ENCODE measurements at regions not wholly inside any gene's neighbourhood (a gene's known extent, or its start where the extent isn't known, plus 50 kb on each side); places are given as distances from the start of the nearest gene placed in this dataset.
A peak's percentile ranks its signal among the peaks of the same experiment; 100 is the strongest.

- no peak for DNase-seq
Observed at GRCh38 chr1:221150996-221151395, 271.8 kb downstream of the HLX start.

DNA sequence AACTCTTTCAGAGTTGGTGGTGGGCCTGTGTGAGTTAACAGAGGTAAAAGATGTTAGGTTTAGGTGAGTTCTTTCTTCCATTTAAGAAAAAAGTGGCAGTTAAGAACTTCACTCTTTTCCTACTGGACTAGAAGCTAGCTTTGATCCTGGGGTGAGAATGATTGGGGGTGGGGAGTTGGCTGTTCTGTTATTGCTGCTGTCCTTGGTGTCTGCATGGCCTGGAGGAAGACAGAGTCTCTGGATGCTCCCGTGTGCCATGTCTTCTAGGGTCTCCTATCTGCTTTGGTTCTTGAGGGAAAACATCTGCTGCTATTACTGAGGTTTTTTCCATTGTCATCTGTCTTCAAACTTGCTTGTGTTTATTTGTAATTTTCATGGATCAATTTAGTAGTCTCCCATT lies 275.7 kb downstream of the HLX start:
- Mint-ChIP-seq H3K9me3 (peaks cover 2 to 10% (median 5%) of the 10 kb centered on the region in 7 donors), H3K36me3 (peaks cover 0 to 6% of the 10 kb centered on the region in 2 donors), H3K27ac (peak overlapping the region in 1 of 7 donors; percentile 35), H3K4me1 (peaks cover 28% of the 10 kb centered on the region), H3K4me3 (no peak overlapping the region), H3K27me3 (ENCODE audit: low read depth in 3 of 3) (peaks cover 0 to 5% (median 1%) of the 10 kb centered on the region in 3 donors)
- H3K79me2 ChIP-seq (ENCODE audit: insufficient read depth, low read length) = no peaks in the 10 kb centered on the region
- peaks cover 22 to 28% of the 10 kb centered on the region in 2 donors for H3K4me1 ChIP-seq (ENCODE audit: control insufficient read depth in 1 of 2, insufficient read depth in 2 of 2, low read length in 2 of 2)
- intact Hi-C loops (cut with micrococcal nuclease) = loop anchor here in 1 of 2 donors (10.0 kb wide), 1 partner anchor 50 kb away; no protein-coding TSS in a partner anchor
- H3K36me3 ChIP-seq (replicated peaks in 1 of 2; ENCODE audit: control insufficient read depth in 1 of 2, insufficient read depth in 2 of 2, low read length in 2 of 2) = no peaks in the 10 kb centered on the region
- H3K9me3 ChIP-seq (replicated peaks in 1 of 2; ENCODE audit: control insufficient read depth in 1 of 2, insufficient read depth in 1 of 2, low read length in 2 of 2) = peaks cover 3 to 6% of the 10 kb centered on the region in 2 donors
- no peak overlapping the region for H3K27ac ChIP-seq (ENCODE audit: low read depth in 1 of 2, low read length in 2 of 2)
- no peak overlapping the region for H3K9ac ChIP-seq (ENCODE audit: insufficient read depth, low read length, poor library complexity, severe bottlenecking)
- H2AFZ ChIP-seq (ENCODE audit: insufficient read depth, low read depth, low read length, poor library complexity, severe bottlenecking) = no peak overlapping the region
- H3K4me2 ChIP-seq (replicated peaks; ENCODE audit: extremely low read depth, low read length, poor library complexity, severe bottlenecking) = no peak overlapping the region
- no CpG with 5 or more reads among the region's 1 CpG for WGBS (ENCODE audit: insufficient coverage)
- no peaks in the 10 kb centered on the region for H3K27me3 ChIP-seq (ENCODE audit: control insufficient read depth in 2 of 2, insufficient read depth in 2 of 2, low read length in 2 of 2)
- no peak for DNase-seq
- no peak for TF ChIP-seq CTCF (IDR thresholded peaks at IDR 0.05)
- H3K4me3 ChIP-seq (replicated peaks in 1 of 3; ENCODE audit: low read depth in 2 of 3, low read length in 3 of 3) = no peak overlapping the region
- H4K20me1 ChIP-seq (ENCODE audit: insufficient read depth, low read length) = no peaks in the 10 kb centered on the region

More at GRCh38 chr1:221150996-221151395, 271.8 kb downstream of the HLX start:
- no peaks in the 10 kb centered on the region for H3K27me3 ChIP-seq (ENCODE audit: control insufficient read depth in 2 of 2, insufficient read depth in 2 of 2, low read length in 2 of 2)
- peaks cover 14 to 15% of the 10 kb centered on the region in 2 donors for H3K4me1 ChIP-seq (ENCODE audit: control insufficient read depth in 1 of 2, insufficient read depth in 2 of 2, low read length in 2 of 2)
- H3K36me3 ChIP-seq (replicated peaks in 1 of 2; ENCODE audit: control insufficient read depth in 1 of 2, insufficient read depth in 2 of 2, low read length in 2 of 2) = no peaks in the 10 kb centered on the region
- no peak for TF ChIP-seq CTCF (IDR thresholded peaks at IDR 0.05)
- no peak overlapping the region for H3K4me3 ChIP-seq (replicated peaks in 1 of 3; ENCODE audit: low read depth in 2 of 3, low read length in 3 of 3)
- peaks cover 3 to 6% of the 10 kb centered on the region in 2 donors for H3K9me3 ChIP-seq (replicated peaks in 1 of 2; ENCODE audit: control insufficient read depth in 1 of 2, insufficient read depth in 1 of 2, low read length in 2 of 2)
- intact Hi-C loops (cut with micrococcal nuclease) = loop anchor here in 1 of 2 donors (10.0 kb wide), 1 partner anchor 46 kb away; no protein-coding TSS in a partner anchor
- H3K27ac Mint-ChIP-seq = peak overlapping the region in 1 of 7 donors; percentile 45
- H3K79me2 ChIP-seq (ENCODE audit: insufficient read depth, low read length) = no peaks in the 10 kb centered on the region
- H3K36me3 Mint-ChIP-seq = peaks cover 0 to 3% of the 10 kb centered on the region in 2 donors
- peaks cover 1 to 4% (median 3%) of the 10 kb centered on the region in 3 donors for H3K27me3 Mint-ChIP-seq (ENCODE audit: low read depth in 3 of 3)
- H3K4me2 ChIP-seq (replicated peaks; ENCODE audit: extremely low read depth, low read length, poor library complexity, severe bottlenecking) = no peak overlapping the region
- no peak overlapping the region for H2AFZ ChIP-seq (ENCODE audit: insufficient read depth, low read depth, low read length, poor library complexity, severe bottlenecking)
- no peak overlapping the region for H3K9ac ChIP-seq (ENCODE audit: insufficient read depth, low read length, poor library complexity, severe bottlenecking)
- no peak overlapping the region for H3K4me3 Mint-ChIP-seq
- peaks cover 2 to 10% (median 5%) of the 10 kb centered on the region in 7 donors for H3K9me3 Mint-ChIP-seq
- H3K27ac ChIP-seq (ENCODE audit: low read depth in 1 of 2, low read length in 2 of 2) = no peak overlapping the region
- no peaks in the 10 kb centered on the region for H4K20me1 ChIP-seq (ENCODE audit: insufficient read depth, low read length)
- peaks cover 23% of the 10 kb centered on the region for H3K4me1 Mint-ChIP-seq

All from CD14-positive monocyte (primary cell).